GM12874 (cell line): ENCODE measurements at regions not wholly inside any gene's neighbourhood (a gene's known extent, or its start where the extent isn't known, plus 50 kb on each side); places are given as distances from the start of the nearest gene placed in this dataset.

Experiments used
- CTCF ChIP-seq: IDR thresholded peaks from 2 replicates; pipeline ENCODE4 v1.5.1; 2011; ENCODE audit warnings: low read depth, mild to moderate bottlenecking, control low read depth, low read length, moderate library complexity; ENCODE audit not compliant: insufficient read depth

- TF ChIP-seq CTCF = no peak
These were observed 107.1 kb upstream of the POU3F3 start for GRCh38 chr2:104746858-104747257.

GRCh38 chr2:104749856-104750460 lies 104.0 kb upstream of the POU3F3 start:
- TF ChIP-seq CTCF = no peak

GRCh38 chr2:104752504-104752903 lies 101.4 kb upstream of the POU3F3 start:
- TF ChIP-seq CTCF = no peak

- no peak for TF ChIP-seq CTCF
These were observed 98.7 kb upstream of the POU3F3 start for GRCh38 chr2:104755026-104755878.

- no peak for TF ChIP-seq CTCF
These were observed 97.8 kb upstream of the POU3F3 start for GRCh38 chr2:104756118-104756517.

GRCh38 chr2:104757056-104757455 lies 96.9 kb upstream of the POU3F3 start:
- no peak for TF ChIP-seq CTCF

GRCh38 chr2:104758199-104758620 lies 95.7 kb upstream of the POU3F3 start:
- no peak for TF ChIP-seq CTCF
